HG03025 (cell line): ENCODE measurements at regions not wholly inside any gene's neighbourhood (a gene's known extent, or its start where the extent isn't known, plus 50 kb on each side); places are given as distances from the start of the nearest gene placed in this dataset.

ENCODE experiments used
- ATAC-seq: cut with Tn5 transposase; IDR thresholded peaks from one replicate; pipeline ENCODE4 v1.9.1; 2021; ENCODE audit warnings: mild to moderate bottlenecking, moderate library complexity; ENCODE audit not compliant: unreplicated experiment, low FRiP score

DNA sequence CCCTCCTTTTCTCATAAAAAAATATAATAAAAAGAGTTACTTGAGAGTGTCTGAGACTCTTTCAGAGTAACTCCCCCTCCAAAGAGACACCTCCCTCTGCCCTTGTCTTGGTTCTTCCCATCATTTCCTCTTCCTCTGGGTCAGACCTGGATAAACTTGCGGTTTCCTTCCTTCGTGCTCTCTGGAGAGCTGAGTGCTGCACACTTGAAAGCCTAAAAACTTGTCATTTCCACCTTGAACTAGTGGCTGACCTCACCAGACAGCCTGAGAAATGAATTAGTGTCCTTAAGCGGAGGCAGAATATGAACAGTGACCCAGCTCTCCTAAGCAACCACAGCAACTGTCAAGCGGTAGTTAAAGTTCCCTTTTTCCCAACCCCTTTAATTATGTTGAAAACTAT is 88.4 kb upstream of the PROX1 start:
- ATAC-seq: no peak

DNA sequence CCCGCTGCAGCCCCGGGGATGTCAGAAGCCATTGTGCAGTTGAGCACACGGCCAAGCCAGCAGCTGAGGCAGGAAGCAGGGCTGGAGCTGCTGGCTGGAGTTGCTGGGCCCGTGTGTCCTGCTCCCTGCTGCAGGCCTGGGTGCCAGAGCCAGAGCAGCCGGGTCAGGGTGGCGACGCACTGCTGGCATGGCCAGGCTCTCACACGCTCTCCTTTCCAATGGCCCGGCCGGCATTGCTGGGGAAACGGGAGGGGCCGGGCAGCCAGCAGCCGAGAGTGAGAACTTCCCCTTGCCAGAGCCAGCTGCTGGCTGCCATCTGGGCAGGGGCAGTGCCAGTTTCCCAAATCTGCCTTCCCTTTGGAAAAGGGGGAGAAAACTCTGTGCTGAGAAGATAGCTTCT is 82.4 kb upstream of the PROX1 start:
- no peak for ATAC-seq

DNA sequence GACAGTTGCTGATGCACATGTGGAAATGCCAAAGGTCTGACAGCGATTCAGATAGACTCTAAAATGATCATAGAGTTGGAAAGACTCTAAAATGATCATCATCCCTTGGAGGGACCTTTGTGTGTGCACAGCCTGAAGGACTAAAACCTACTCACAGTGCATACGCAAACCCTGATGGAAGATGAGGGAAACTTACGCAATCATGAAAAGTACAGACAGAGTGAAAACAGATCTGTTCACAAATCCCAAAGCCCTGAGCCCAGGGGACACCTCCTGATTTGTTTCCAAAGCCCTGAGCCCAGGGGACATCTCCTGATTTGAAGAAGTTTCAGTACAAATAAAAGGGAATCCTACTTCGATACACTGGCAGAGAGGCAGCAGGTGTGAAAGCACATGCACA is 79.3 kb upstream of the PROX1 start:
- ATAC-seq: no peak

DNA sequence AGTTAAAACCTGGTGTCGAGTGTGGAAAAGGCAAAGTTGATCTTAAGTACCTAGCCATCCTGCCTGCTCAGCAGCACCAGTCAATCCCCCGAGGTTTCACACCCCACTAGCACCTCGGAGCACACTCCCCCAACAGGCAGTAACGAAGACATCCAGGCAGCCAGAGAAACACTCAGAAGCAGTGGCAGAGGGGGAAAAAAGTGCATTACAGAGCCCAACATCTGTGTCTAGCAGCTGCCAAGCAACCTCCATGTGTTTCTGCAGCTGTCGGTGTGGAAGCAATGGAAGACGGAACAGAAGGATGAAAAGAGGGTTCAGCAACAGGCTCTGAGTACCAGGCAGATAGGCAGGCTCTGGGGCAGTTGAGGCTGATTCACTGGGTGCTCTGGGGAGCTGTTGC is 73.4 kb upstream of the PROX1 start:
- ATAC-seq: no peak

DNA sequence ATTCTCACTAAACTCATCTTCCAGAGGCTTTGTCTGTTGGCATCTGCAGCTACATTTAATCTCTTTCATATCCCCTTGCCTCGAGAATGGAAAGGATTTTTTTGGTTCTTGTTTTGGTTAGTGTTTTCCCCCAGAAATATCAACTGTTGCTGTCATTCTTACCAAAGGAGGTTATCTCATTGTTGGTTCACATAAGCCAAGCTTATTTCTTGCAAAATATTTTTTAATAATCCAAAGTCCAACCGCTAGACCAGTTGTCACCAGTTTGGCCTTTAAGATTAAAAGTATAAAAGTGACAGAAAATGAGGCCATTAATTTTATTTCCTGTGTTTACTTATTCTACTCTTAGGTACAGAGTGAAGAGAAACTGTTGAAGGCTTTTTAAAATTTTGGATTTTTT is 66.5 kb upstream of the PROX1 start:
- no peak for ATAC-seq

DNA sequence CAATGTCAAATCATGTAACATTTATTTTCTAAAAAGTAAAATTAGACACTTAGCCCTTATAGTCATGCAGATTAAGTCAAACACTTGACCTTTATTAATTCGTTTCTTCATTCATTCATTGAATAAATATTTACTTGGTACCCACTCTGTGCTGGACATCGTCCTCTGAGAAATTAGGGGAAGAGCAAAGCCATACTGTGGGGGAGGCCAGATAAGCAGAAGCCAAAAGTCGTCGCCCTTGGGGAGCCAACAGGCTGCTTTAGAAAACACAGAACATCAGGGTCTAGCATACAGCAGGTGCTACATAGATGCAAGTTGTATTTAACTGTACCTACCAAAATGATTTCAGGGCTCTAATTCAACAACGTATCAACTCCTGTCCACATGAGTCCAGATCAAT is 66.1 kb upstream of the PROX1 start:
- no peak for ATAC-seq

DNA sequence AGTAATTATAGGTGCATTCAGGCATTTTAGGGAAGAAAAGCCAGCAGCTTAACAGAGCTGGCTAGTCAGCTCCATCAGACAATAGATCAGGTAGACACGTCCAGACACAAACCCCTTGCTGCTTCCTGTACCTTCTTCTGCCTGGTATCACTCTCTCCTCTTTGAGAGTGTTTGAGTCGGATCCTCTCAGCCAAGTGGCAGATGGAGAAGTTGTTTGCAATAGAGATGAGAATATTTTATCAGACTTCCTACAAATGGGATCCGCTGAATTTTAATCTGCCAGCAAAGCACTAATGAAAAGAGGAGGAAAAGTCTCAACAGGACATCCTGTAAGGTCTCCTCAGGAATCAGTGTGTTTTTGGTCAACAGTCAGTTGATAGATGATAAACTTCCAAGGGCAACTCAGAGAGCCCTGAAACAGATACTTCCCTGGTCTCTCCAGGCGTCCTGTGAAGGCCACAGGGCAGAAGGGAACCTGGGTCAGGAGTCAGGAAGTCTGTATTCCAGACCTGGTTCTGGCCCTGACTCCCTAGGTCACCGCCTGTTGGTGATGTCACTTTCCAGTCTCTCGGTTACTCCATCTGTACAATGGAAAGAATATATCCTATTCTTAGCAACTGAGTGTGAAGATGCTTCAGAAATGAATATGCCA is 62.1 kb upstream of the PROX1 start:
- no peak for ATAC-seq

DNA sequence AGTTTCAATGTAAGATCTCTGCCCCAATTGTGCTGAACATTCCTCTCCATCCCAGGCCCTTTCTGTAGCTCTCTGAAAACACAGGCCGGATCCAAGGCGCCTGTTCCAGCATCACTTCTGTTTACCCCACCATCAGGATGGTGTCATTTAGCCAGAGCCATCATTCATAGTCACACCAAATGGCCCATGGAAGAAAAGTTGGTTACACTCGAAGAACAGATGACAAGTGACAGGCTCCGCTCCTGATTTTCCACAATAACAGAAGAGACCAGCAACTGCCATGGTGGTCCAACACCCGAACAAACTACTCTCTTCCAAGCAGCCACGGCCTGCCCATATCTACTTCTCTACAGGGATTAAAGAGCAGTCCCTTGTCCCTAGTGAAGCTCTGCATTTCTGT is 59.9 kb upstream of the PROX1 start:
- ATAC-seq: no peak

DNA sequence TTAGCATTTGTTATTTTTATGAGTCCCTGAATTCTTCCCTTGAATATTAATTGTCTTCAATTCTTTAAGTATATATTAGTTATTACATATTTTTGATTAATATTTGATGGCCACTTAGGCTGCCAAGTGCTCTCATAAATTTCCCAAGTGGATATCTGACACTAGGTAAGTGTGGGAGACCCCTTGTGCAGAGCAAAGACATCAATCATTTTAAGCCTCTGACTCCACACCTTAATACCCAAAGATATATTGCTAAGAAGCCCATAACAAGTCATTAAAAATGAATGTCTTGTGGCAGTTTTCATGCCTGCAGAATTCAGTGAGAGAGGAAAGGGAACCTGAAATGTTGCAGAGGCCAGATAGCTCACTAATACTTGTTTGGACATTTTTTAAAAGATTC is 58.4 kb upstream of the PROX1 start:
- ATAC-seq: no peak

DNA sequence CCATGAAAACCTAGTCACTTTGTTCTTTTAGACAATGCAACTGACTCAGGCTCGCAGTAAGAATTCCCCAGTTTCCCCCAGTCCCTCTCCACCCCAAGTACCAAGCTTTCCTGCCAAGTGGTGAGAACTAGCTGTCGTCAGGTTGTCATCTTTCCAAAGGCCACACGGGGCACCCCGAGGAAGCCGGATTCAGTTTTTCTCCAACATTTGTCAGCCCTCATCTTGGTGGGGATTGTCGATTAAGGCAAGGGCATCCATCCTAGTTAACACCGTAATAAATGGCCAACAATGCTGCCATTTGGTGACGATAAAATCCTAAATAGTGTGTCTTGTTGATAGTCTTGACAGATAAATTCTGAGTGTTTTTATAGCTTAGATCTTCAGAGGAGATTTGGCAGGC is 55.9 kb upstream of the PROX1 start:
- no peak for ATAC-seq

DNA sequence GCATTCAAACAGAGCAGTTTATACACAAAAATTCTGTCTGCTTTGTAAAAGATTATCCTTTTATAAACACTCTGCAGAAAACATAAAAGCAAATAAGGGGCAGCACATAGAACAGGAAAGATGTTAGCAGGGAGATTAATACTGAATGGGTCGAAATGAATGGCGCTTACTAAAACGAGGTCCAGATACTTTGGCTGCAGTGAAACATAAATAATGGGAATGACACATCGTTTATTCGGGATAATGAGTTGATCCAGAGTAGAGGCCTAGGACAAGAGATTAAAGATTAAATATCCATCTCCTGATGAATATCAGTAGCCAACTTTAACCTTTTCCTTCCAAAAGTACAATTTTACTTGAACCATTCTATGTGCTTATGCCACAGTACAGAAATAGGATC is 54.4 kb upstream of the PROX1 start:
- ATAC-seq: no peak

DNA sequence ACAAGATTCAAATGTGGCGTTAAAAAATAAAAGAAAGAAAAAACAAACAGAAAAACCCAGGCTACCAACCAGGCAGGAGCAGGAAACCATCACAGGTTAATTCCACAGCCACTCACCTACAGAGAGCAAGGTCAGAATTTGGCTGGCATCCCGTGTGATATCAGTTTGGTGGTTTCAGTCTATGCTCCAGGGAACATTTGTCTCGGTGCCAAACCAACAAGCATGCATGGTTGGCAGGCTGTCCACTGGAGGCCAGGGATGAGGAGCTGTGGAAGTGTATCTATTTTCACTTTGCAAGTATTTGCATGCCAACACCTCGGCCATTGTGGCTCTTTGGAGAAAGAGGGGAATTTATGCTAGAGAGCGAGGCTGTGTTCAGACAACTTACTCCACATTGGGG is 53.1 kb upstream of the PROX1 start:
- no peak for ATAC-seq

DNA sequence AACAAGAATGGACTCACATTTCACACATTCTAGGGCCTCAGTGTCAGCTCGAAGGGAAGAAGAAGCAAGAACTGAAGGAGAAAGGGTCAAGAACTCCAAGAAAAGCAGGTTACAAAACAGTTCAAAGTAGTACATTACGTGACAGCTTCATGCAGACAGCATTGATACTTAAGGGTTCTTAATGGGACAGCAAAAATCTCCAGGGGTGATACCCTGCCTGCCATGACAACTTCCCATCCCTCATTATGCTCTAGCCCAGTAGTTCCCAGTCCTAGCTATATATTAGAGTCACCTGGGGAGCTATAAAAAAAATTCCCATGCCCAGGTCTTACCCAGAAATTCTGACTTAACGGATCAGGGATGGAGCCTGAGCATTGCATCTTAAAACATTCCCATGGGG is 51.2 kb upstream of the PROX1 start:
- no peak for ATAC-seq
